ENCODE measurements at regions not wholly inside any gene's neighbourhood (a gene's known extent, or its start where the extent isn't known, plus 50 kb on each side); places are given as distances from the start of the nearest gene placed in this dataset.
A peak's percentile ranks its signal among the peaks of the same experiment; 100 is the strongest.
"Not testable (repeated sequence)": the region's sequence is repeated elsewhere in the genome, so short reads cannot be mapped to it uniquely, and the experiment has no call there.

GRCh38 chr2:185393091-185393490 is 345.5 kb upstream of the FSIP2 start:
- no peak for DNase-seq

- no peak for DNase-seq
These were observed 336.1 kb upstream of the FSIP2 start for GRCh38 chr2:185402474-185402873.

GRCh38 chr2:185404578-185404977 is 334.0 kb upstream of the FSIP2 start:
- DNase-seq, result no peak

- no peak for DNase-seq
These were observed 321.5 kb upstream of the FSIP2 start for GRCh38 chr2:185417111-185417510.

- DNase-seq, result no peak
These were observed 320.9 kb upstream of the FSIP2 start for GRCh38 chr2:185417688-185418087.

GRCh38 chr2:185424958-185425629 is 313.5 kb upstream of the FSIP2 start:
- not testable (repeated sequence) for DNase-seq

GRCh38 chr2:185428000-185428399 is 310.6 kb upstream of the FSIP2 start:
- DNase-seq, result no peak

GRCh38 chr2:185433824-185434223 is 304.8 kb upstream of the FSIP2 start:
- no peak for DNase-seq

- no peak for DNase-seq
These were observed 301.7 kb upstream of the FSIP2 start for GRCh38 chr2:185436787-185437372.

GRCh38 chr2:185441486-185442005 is 297.1 kb upstream of the FSIP2 start:
- DNase-seq, result no peak

- no peak for DNase-seq
These were observed 282.1 kb upstream of the FSIP2 start for GRCh38 chr2:185456517-185456916.

- no peak for DNase-seq
These were observed 275.1 kb upstream of the FSIP2 start for GRCh38 chr2:185463481-185463880.

GRCh38 chr2:185466915-185467314 is 271.7 kb upstream of the FSIP2 start:
- DNase-seq, result no peak

GRCh38 chr2:185471441-185471840 is 267.2 kb upstream of the FSIP2 start:
- DNase-seq, result no peak

- no peak for DNase-seq
These were observed 266.0 kb upstream of the FSIP2 start for GRCh38 chr2:185472574-185472973.

- no peak for DNase-seq
These were observed 264.8 kb upstream of the FSIP2 start for GRCh38 chr2:185473838-185474237.

- no peak for DNase-seq
These were observed 262.7 kb upstream of the FSIP2 start for GRCh38 chr2:185475914-185476313.

- no peak for DNase-seq
These were observed 261.2 kb upstream of the FSIP2 start for GRCh38 chr2:185477452-185477851.

GRCh38 chr2:185484602-185485001 is 254.0 kb upstream of the FSIP2 start:
- DNase-seq, result no peak

- DNase-seq, result no peak
These were observed 236.3 kb upstream of the FSIP2 start for GRCh38 chr2:185502351-185502750.

GRCh38 chr2:185507719-185508118 is 230.9 kb upstream of the FSIP2 start:
- no peak for DNase-seq

GRCh38 chr2:185510060-185510459 is 228.5 kb upstream of the FSIP2 start:
- DNase-seq, result no peak

GRCh38 chr2:185511925-185512324 is 226.7 kb upstream of the FSIP2 start:
- no peak for DNase-seq

GRCh38 chr2:185522472-185522871 is 216.1 kb upstream of the FSIP2 start:
- peak; percentile 11 for DNase-seq

- not testable (repeated sequence) for DNase-seq
These were observed 214.4 kb upstream of the FSIP2 start for GRCh38 chr2:185524242-185524641.

Measured in RPMI8226 (cell line).